HG03196 (cell line): ENCODE measurements at regions not wholly inside any gene's neighbourhood (a gene's known extent, or its start where the extent isn't known, plus 50 kb on each side); places are given as distances from the start of the nearest gene placed in this dataset.
A peak's percentile ranks its signal among the peaks of the same experiment; 100 is the strongest.

ENCODE experiments used
- ATAC-seq: cut with Tn5 transposase; IDR thresholded peaks from one replicate; pipeline ENCODE4 v1.9.1; 2021; ENCODE audit not compliant: unreplicated experiment

DNA sequence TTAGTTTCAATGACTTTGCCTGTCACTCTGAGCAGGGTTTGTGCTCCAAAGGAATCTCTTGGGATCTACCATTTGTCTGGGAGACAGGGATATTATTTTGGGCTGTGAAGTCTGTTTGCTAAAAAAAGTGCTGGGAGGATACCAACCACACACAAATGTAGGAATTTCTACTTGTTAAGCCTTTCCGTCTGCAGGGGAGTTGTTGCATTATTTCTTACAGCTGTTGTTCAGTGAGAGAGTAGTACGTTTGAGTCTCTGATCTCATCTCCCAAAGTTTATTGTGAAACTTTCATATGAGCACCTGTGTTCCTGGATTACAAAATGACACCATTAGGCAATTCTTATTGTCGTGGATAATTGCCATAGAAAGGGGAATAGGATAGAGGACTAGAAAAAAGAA, 78.3 kb upstream of the SEMA6A start:
- no peak for ATAC-seq

- peak; percentile 96 for ATAC-seq
These were observed 77.6 kb upstream of the SEMA6A start for GRCh38 chr5:116652196-116652729.

- ATAC-seq = no peak
These were observed 77.0 kb upstream of the SEMA6A start for GRCh38 chr5:116651653-116652052.

DNA sequence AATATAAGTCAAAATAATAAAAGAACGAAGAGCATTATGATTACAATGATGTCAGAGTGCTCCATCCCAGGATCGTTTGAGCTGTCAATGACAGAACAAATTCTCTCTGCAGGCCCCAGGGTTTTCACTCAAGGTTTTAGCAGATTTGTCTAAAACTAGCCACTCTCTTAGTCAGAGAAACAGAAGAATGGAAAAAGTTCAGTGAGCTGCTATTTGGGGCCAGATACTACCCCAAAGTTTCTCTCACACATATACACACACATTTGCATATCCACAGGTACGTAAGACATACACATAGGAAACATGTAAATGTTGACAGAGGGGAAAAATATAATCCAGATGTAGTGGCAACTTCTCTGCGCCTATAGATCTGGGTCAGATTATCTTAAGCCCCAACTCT, 76.3 kb upstream of the SEMA6A start:
- no peak for ATAC-seq

DNA sequence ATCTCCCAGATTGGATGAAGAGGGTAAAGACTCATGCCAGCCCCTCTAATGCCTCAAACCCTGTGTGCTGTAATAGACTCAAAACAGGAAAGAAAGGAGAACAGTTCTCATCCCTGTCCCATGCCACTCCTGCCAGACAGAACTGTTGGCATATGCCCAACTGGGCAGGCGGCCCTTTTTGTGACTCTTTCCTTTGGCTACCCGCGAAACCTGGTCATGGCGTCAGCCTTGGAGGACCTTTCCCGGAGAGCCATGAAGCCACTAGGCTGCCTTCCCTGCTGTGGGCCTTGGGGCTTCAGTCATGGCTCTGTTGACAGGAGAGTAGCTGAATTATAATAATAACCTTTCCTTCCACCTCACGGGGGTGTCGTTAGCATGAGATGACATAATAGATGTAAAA, 75.9 kb upstream of the SEMA6A start:
- ATAC-seq = no peak

- ATAC-seq = no peak
These were observed 72.1 kb upstream of the SEMA6A start for GRCh38 chr5:116646611-116647289.

DNA sequence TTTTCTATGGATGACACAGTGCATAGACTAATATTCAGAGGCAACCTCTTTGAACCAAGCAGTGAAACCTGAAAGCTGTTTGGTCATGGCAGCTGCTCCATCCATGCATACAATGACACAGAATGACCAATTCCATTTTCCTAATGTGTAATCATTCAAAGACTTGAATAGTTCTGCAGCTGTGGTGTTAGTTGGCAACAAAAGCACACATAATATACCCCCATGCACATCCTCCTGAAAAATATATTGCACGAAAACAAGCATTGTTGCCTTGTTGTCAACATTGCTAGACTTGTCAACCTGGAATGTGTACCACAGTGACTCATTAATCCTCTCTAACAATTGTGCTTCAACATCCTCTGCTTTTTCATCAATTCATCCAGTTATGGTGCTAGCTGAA, 71.0 kb upstream of the SEMA6A start:
- ATAC-seq = peak; percentile 78

- ATAC-seq = no peak
These were observed 65.6 kb upstream of the SEMA6A start for GRCh38 chr5:116640236-116640635.

- ATAC-seq = no peak
These were observed 62.6 kb upstream of the SEMA6A start for GRCh38 chr5:116637149-116637740.

- no peak for ATAC-seq
These were observed 58.3 kb upstream of the SEMA6A start for GRCh38 chr5:116632890-116633289.

GRCh38 chr5:116631147-116631546, 56.5 kb upstream of the SEMA6A start:
- no peak for ATAC-seq

GRCh38 chr5:116629168-116629567, 54.5 kb upstream of the SEMA6A start:
- ATAC-seq = no peak

- ATAC-seq = peak; percentile 63
These were observed 52.5 kb upstream of the SEMA6A start for GRCh38 chr5:116626945-116627679.

GRCh38 chr5:116626272-116626723, 51.7 kb upstream of the SEMA6A start:
- ATAC-seq = no peak
